H1 (cell line): ENCODE measurements at regions not wholly inside any gene's neighbourhood (a gene's known extent, or its start where the extent isn't known, plus 50 kb on each side); places are given as distances from the start of the nearest gene placed in this dataset.

Experiments used
- ASH2L ChIP-seq: fragments of 200-600, 300-600 bp; sonication (generic); IDR thresholded peaks from one replicate; pipeline ENCODE4 v1.7.1; 2017; ENCODE audit warnings: low read length
- CBX8 ChIP-seq: fragments of 300-800, 300-1000 bp; sonication (generic); IDR thresholded peaks from 2 replicates; pipeline ENCODE4 v1.7.1; 2016; ENCODE audit warnings: low read depth, low read length, borderline replicate concordance
- EP300 ChIP-seq, 2 experiments: IDR thresholded peaks; 1 replicate in 1 of 2; 2 replicates in 1 of 2; pipeline ENCODE4 v1.6.1; 2011 to 2012; ENCODE audit warnings: low read depth in 2 of 2, low read length in 2 of 2, mild to moderate bottlenecking in 2 of 2, borderline replicate concordance in 1 of 2, inconsistent platforms in 1 of 2, moderate library complexity in 1 of 2
- JUND ChIP-seq: IDR thresholded peaks from 2 replicates; pipeline ENCODE4 v1.6.1; 2011; ENCODE audit warnings: mild to moderate bottlenecking, improper control_type of control experiment, low read length
- KDM1A ChIP-seq: fragments of 200-600, 300-600 bp; sonication (generic); IDR thresholded peaks from 2 replicates; pipeline ENCODE4 v1.7.1; 2016; ENCODE audit warnings: mild to moderate bottlenecking, low read length, borderline replicate concordance
- POLR2A ChIP-seq, 2 experiments: IDR thresholded peaks; 1 replicate in 1 of 2; 2 replicates in 1 of 2; pipeline ENCODE4 v1.6.1; 2011; ENCODE audit warnings: low read depth in 2 of 2, low read length in 2 of 2, mild to moderate bottlenecking in 2 of 2; ENCODE audit errors: control extremely low read depth in 1 of 2
- RAD21 ChIP-seq, 2 experiments: IDR thresholded peaks in 1 of 2; conservative IDR thresholded peaks in 1 of 2; 2 replicates each; pipeline ENCODE4 v1.6.1; 2011; ENCODE audit warnings: low read depth in 2 of 2, low read length in 2 of 2, improper control_type of control experiment in 1 of 2, inconsistent platforms in 1 of 2, mild to moderate bottlenecking in 1 of 2, moderate library complexity in 1 of 2
- SIN3A ChIP-seq, 2 experiments: IDR thresholded peaks in 1 of 2; conservative IDR thresholded peaks in 1 of 2; 2 replicates each; pipeline ENCODE4 v1.6.1; 2011 to 2012; ENCODE audit warnings: low read length in 2 of 2, improper control_type of control experiment in 1 of 2, low read depth in 1 of 2, mild to moderate bottlenecking in 1 of 2
- TAF1 ChIP-seq: IDR thresholded peaks from 2 replicates; pipeline ENCODE4 v1.6.1; 2011; ENCODE audit warnings: mild to moderate bottlenecking, low read depth, low read length
- TF ChIP-seq, protein P1 (sequence below): IDR thresholded peaks from 2 replicates; pipeline ENCODE4 v1.6.1; 2011; ENCODE audit warnings: low read depth, mild to moderate bottlenecking, low read length; ENCODE audit not compliant: insufficient read depth
- TF ChIP-seq, protein P2 (sequence below), 3 experiments: IDR thresholded peaks; 1 replicate in 2 of 3; 2 replicates in 1 of 3; pipeline versions ENCODE4 v1.5.1 to v1.6.1; 2011; ENCODE audit warnings: low read length in 3 of 3, mild to moderate bottlenecking in 3 of 3, inconsistent platforms in 2 of 3, low read depth in 1 of 3, moderate library complexity in 1 of 3; ENCODE audit not compliant: insufficient read depth in 1 of 3; ENCODE audit errors: control extremely low read depth in 1 of 3

DNA sequence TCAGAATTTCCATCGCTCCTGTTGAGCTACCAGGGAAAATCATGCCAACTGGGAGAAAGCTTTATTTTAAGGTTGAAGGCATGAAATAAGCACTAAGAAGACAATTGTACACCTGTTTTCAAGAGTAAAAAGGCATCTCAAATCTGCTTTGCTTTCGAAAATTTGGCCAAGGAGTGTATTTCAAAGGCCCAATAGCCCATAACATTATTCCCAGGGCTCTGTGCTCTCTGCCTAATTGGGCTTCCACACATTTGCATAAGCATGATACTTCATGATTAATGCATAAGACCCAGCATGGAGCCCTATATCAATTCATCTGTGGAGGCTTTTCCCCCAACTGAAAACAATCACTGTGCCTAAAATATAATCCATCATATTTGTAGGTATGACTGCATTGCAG lies 258.5 kb downstream of the NOVA1 start:
- no peak for TF ChIP-seq JUND
- TF ChIP-seq, protein P1, sequence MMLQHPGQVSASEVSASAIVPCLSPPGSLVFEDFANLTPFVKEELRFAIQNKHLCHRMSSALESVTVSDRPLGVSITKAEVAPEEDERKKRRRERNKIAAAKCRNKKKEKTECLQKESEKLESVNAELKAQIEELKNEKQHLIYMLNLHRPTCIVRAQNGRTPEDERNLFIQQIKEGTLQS: no peak
- TF ChIP-seq RAD21 (IDR thresholded peaks at IDR 0.05 in 1 of 2, conservative IDR thresholded peaks at IDR 0.05 in 1 of 2; ENCODE audit: low read depth in 2 of 2, low read length in 2 of 2): no peak
- TF ChIP-seq, protein P2, sequence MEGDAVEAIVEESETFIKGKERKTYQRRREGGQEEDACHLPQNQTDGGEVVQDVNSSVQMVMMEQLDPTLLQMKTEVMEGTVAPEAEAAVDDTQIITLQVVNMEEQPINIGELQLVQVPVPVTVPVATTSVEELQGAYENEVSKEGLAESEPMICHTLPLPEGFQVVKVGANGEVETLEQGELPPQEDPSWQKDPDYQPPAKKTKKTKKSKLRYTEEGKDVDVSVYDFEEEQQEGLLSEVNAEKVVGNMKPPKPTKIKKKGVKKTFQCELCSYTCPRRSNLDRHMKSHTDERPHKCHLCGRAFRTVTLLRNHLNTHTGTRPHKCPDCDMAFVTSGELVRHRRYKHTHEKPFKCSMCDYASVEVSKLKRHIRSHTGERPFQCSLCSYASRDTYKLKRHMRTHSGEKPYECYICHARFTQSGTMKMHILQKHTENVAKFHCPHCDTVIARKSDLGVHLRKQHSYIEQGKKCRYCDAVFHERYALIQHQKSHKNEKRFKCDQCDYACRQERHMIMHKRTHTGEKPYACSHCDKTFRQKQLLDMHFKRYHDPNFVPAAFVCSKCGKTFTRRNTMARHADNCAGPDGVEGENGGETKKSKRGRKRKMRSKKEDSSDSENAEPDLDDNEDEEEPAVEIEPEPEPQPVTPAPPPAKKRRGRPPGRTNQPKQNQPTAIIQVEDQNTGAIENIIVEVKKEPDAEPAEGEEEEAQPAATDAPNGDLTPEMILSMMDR (IDR thresholded peaks at IDR 0.05; ENCODE audit: control extremely low read depth in 1 of 3, insufficient read depth in 1 of 3, low read depth in 1 of 3, low read length in 3 of 3): no peak
- TF ChIP-seq EP300 (IDR thresholded peaks at IDR 0.05; ENCODE audit: borderline replicate concordance in 1 of 2, low read depth in 2 of 2, low read length in 2 of 2): no peak
- no peak for TF ChIP-seq CBX8
- no peak for TF ChIP-seq POLR2A (IDR thresholded peaks at IDR 0.05; ENCODE audit: control extremely low read depth in 1 of 2, low read depth in 2 of 2, low read length in 2 of 2)
- no peak for TF ChIP-seq TAF1
- TF ChIP-seq KDM1A: no peak
- no peak for TF ChIP-seq SIN3A (conservative IDR thresholded peaks at IDR 0.05 in 1 of 2, IDR thresholded peaks at IDR 0.05 in 1 of 2; ENCODE audit: low read depth in 1 of 2, low read length in 2 of 2)
- no peak for TF ChIP-seq ASH2L
